Neuron (in vitro differentiated cells): ENCODE measurements at regions not wholly inside any gene's neighbourhood (a gene's known extent, or its start where the extent isn't known, plus 50 kb on each side); places are given as distances from the start of the nearest gene placed in this dataset.

Source experiments
- H2AFZ ChIP-seq: one replicate; pipeline ENCODE4 v1.6.1; 2013; ENCODE audit warnings: low read depth, mild to moderate bottlenecking, inconsistent platforms, low read length, moderate library complexity
- H3K27me3 ChIP-seq: one replicate; pipeline ENCODE4 v1.6.1; 2013; ENCODE audit warnings: low read length; ENCODE audit not compliant: insufficient read depth
- H3K36me3 ChIP-seq: one replicate; pipeline ENCODE4 v1.6.1; 2013; ENCODE audit warnings: low read length; ENCODE audit not compliant: insufficient read depth
- H3K4me1 ChIP-seq: one replicate; pipeline ENCODE4 v1.6.1; 2013; ENCODE audit warnings: low read length; ENCODE audit not compliant: insufficient read depth
- H3K4me3 ChIP-seq: 2 replicates; pipeline ENCODE4 v1.5.1; 2013; ENCODE audit warnings: mild to moderate bottlenecking, low read length, moderate library complexity
- H3K9me3 ChIP-seq: one replicate; pipeline ENCODE4 v1.6.1; 2013; ENCODE audit warnings: low read length

GRCh38 chr2:61714210-61714609, 139.7 kb downstream of the FAM161A start:
- Histone ChIP-seq H3K36me3 (no peaks in the 10 kb centered on the region), H3K4me3 (no peak overlapping the region), H3K4me1 (no peaks in the 10 kb centered on the region), H2AFZ (no peak overlapping the region), H3K9me3 (no peaks in the 10 kb centered on the region), H3K27me3 (no peaks in the 10 kb centered on the region)

DNA sequence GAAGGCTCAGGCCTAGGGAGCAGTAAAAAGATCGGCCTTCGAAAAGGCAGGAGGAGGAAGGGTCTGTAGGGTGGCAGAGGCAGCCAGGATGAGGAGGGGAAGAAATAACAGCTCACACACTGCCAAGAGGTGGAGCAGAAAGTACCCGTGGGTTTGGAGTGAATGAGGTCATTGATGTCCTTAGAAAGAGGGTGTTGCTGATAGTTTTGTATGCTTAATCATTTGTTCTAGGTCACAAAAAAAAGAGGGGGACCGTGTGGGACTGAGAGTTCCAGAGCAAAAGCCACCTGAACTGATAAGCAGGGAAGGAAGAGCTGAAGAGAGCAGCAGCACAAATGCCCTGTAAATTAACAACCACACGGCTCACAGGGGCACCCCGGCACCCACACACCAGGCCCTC, 140.4 kb downstream of the FAM161A start:
- Histone ChIP-seq H2AFZ (no peak overlapping the region), H3K9me3 (no peaks in the 10 kb centered on the region), H3K4me1 (no peaks in the 10 kb centered on the region), H3K27me3 (no peaks in the 10 kb centered on the region), H3K36me3 (no peaks in the 10 kb centered on the region), H3K4me3 (no peak overlapping the region)

DNA sequence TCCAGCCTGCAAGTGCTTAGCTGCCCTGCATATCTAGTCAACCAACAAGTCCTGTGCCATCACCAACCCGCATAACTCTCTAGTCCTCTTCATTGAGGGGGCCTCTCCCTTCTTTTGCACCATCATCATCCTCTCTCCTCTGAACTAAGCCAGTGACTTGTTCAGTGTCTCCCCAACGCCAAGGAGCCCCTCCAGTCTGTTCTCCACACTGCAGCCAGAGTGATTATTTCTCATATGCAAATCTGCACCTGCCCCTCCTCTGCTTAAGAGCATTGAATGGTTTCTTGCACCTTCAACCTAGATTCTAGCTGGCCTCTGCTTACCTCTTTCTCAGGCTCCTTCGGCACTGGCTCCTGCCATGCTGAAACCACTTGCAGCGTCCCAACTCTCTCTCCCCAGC, 141.8 kb downstream of the FAM161A start:
- Histone ChIP-seq H3K4me1 (no peaks in the 10 kb centered on the region), H2AFZ (no peak overlapping the region), H3K36me3 (no peaks in the 10 kb centered on the region), H3K4me3 (no peak overlapping the region), H3K9me3 (no peaks in the 10 kb centered on the region), H3K27me3 (no peaks in the 10 kb centered on the region)

DNA sequence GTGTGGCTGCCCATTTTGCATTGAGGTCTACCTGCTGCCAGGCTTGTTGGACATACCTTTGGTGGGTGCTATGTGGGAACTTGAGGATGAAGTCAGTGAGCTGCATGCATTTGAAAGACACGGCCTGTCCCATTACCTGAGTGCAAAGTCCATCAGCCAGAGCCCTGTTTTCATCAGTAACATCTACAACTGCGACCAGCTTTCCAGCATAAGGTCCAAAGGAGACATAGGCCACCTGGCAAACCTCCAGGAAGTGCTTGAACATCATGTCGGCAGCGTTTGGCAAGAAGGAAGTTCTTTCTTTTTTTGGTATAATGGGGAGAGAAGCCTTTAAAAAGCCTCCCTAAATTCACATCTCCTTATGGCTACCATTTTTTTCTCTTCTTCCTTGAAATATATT, 143.1 kb downstream of the FAM161A start:
- Histone ChIP-seq H3K36me3 (no peaks in the 10 kb centered on the region), H2AFZ (no peak overlapping the region), H3K9me3 (no peaks in the 10 kb centered on the region), H3K4me1 (no peaks in the 10 kb centered on the region), H3K4me3 (no peak overlapping the region), H3K27me3 (peaks cover 2% of the 10 kb centered on the region)

GRCh38 chr2:61707984-61708852, 145.6 kb downstream of the FAM161A start:
- peaks cover 3% of the 10 kb centered on the region for H3K27me3 ChIP-seq
- no peaks in the 10 kb centered on the region for H3K4me1 ChIP-seq
- no peaks in the 10 kb centered on the region for H3K36me3 ChIP-seq
- H3K9me3 ChIP-seq, result no peaks in the 10 kb centered on the region
- no peak overlapping the region for H3K4me3 ChIP-seq
- no peak overlapping the region for H2AFZ ChIP-seq

DNA sequence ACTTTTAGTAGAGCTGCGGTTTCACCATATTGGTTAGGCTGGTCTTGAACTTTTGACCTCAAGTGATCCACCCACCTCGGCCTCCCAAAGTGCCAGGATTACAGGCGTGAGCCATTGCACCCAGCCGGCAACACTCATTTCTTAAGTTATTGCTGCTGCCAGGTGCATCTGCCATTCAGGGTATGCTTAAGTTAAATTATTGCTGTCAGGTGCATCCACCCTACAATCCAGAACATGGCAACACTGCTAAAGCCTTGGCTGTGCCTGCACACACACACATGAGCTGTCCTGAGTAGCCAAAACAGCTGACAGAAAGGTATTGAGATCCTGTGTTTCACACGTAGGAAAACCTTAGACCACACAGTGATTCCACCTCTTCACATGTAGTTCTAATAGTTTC, 148.2 kb downstream of the FAM161A start:
- no peaks in the 10 kb centered on the region for H3K36me3 ChIP-seq
- H3K4me3 ChIP-seq, result no peak overlapping the region
- no peaks in the 10 kb centered on the region for H3K9me3 ChIP-seq
- H3K4me1 ChIP-seq, result no peaks in the 10 kb centered on the region
- peaks cover 3% of the 10 kb centered on the region for H3K27me3 ChIP-seq
- H2AFZ ChIP-seq, result no peak overlapping the region

DNA sequence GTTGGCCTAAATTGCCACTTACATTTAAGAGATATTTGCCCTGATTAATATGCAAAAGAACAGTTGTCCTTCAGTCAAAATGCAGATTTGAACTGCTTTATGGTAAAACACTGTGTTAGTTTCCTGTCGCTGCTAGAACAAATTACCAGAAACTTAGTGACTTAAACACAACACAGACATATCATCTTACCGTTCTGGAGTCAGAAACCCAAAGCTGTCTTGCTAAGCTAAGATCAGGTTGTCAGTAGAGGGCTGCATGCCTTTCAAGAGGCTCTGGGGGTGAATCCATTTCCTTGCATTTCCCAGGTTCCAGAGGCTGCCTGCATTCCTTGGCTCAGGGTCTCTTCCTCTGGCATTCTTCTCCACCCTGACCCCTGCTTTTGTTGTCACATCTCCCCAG, 149.5 kb downstream of the FAM161A start:
- no peaks in the 10 kb centered on the region for H3K4me1 ChIP-seq
- no peak overlapping the region for H2AFZ ChIP-seq
- H3K27me3 ChIP-seq, result peaks cover 3% of the 10 kb centered on the region
- no peaks in the 10 kb centered on the region for H3K9me3 ChIP-seq
- H3K36me3 ChIP-seq, result no peaks in the 10 kb centered on the region
- H3K4me3 ChIP-seq, result no peak overlapping the region

DNA sequence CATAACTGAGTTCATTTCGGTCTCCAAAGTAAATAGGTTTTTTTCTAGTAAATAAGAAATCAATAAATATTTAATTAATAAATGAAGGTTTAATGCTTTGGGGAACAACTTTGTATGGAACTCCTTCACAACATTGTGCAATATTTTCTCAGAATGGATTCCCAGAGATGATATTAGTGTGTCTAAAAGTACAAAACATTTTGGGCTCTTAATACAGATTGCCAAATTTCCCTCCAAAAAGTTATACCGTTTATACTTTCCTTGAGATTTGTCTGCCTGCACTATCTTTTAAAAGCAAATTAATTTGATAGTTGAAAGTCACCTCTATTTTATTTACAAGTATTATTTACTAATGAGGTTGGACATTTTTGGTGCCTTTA, 151.8 kb downstream of the FAM161A start:
- Histone ChIP-seq H3K9me3 (no peaks in the 10 kb centered on the region), H2AFZ (no peak overlapping the region), H3K4me3 (no peak overlapping the region), H3K27me3 (peaks cover 3% of the 10 kb centered on the region), H3K36me3 (no peaks in the 10 kb centered on the region), H3K4me1 (no peaks in the 10 kb centered on the region)

DNA sequence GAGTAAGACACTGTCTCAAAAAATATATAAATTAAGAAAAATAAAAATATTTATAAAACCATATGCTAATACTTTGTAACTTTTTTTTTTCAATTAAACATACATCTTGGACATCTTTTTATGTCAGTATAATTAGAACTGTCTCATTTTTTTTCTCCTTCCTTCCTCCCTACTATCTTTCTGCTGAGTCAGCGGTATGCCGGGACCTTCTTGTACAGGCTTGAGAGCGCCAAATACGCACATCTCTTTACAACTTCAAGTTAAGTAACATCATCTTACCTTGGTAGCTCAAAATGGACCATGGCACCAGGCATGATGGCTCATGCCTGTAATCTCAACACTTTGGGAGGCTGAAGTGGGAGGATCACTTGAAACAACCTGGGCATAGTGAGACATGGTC, 153.4 kb downstream of the FAM161A start:
- no peaks in the 10 kb centered on the region for H3K36me3 ChIP-seq

GRCh38 chr2:61694312-61695274, 156.4 kb upstream of the XPO1 start:
- Histone ChIP-seq H3K4me3 (peak overlapping the region; percentile 38), H3K27me3 (no peaks in the 10 kb centered on the region), H2AFZ (peak overlapping the region; percentile 64), H3K36me3 (no peaks in the 10 kb centered on the region), H3K4me1 (no peaks in the 10 kb centered on the region), H3K9me3 (no peaks in the 10 kb centered on the region)

More for the DNA sequence above, 153.4 kb downstream of the FAM161A start:
- Histone ChIP-seq H3K9me3 (no peaks in the 10 kb centered on the region), H3K4me3 (no peak overlapping the region), H2AFZ (no peak overlapping the region), H3K27me3 (no peaks in the 10 kb centered on the region), H3K4me1 (no peaks in the 10 kb centered on the region)

GRCh38 chr2:61693744-61694143, 155.6 kb upstream of the XPO1 start:
- H3K9me3 ChIP-seq, result no peaks in the 10 kb centered on the region
- H3K36me3 ChIP-seq, result no peaks in the 10 kb centered on the region
- H3K4me3 ChIP-seq, result no peak overlapping the region
- no peaks in the 10 kb centered on the region for H3K4me1 ChIP-seq
- no peaks in the 10 kb centered on the region for H3K27me3 ChIP-seq
- H2AFZ ChIP-seq, result no peak overlapping the region

- no peak overlapping the region for H3K4me3 ChIP-seq
- no peaks in the 10 kb centered on the region for H3K27me3 ChIP-seq
- no peak overlapping the region for H2AFZ ChIP-seq
- no peaks in the 10 kb centered on the region for H3K36me3 ChIP-seq
- H3K9me3 ChIP-seq, result no peaks in the 10 kb centered on the region
- H3K4me1 ChIP-seq, result no peaks in the 10 kb centered on the region
Measured at GRCh38 chr2:61690078-61690596, 152.0 kb upstream of the XPO1 start.

DNA sequence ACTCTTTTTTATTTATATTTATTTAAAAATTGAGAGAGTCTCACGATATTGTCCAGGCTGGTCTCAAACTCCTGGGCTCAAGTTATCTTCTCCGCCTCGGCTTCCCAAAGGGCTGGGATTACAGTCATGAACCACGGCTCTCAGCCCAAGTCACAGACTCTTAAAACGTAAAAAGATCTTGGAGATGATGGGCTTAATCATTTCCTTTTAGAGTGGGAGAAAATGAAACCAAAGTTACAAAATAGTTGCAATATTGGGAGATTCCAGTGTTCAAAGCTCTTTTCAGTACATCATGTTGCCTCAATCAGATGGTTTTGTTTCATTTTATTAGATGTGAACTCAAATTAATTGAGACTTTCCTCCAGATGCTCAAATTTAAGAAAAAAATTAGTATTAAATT, 151.4 kb upstream of the XPO1 start:
- H3K4me3 ChIP-seq, result no peak overlapping the region
- no peaks in the 10 kb centered on the region for H3K9me3 ChIP-seq

More for the DNA sequence above, 151.4 kb upstream of the XPO1 start:
- Histone ChIP-seq H3K36me3 (no peaks in the 10 kb centered on the region), H2AFZ (no peak overlapping the region), H3K4me1 (no peaks in the 10 kb centered on the region), H3K27me3 (no peaks in the 10 kb centered on the region)
